ENCODE measurements at regions not wholly inside any gene's neighbourhood (a gene's known extent, or its start where the extent isn't known, plus 50 kb on each side); places are given as distances from the start of the nearest gene placed in this dataset.

- H3K4me3 ChIP-seq (ENCODE audit: low read length) = no peak overlapping the region
- TF ChIP-seq, protein P1, sequence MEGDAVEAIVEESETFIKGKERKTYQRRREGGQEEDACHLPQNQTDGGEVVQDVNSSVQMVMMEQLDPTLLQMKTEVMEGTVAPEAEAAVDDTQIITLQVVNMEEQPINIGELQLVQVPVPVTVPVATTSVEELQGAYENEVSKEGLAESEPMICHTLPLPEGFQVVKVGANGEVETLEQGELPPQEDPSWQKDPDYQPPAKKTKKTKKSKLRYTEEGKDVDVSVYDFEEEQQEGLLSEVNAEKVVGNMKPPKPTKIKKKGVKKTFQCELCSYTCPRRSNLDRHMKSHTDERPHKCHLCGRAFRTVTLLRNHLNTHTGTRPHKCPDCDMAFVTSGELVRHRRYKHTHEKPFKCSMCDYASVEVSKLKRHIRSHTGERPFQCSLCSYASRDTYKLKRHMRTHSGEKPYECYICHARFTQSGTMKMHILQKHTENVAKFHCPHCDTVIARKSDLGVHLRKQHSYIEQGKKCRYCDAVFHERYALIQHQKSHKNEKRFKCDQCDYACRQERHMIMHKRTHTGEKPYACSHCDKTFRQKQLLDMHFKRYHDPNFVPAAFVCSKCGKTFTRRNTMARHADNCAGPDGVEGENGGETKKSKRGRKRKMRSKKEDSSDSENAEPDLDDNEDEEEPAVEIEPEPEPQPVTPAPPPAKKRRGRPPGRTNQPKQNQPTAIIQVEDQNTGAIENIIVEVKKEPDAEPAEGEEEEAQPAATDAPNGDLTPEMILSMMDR (conservative IDR thresholded peaks at IDR 0.05; ENCODE audit: low read length) = no peak
- DNase-seq (ENCODE audit: low read depth) = no peak
These were observed 62.2 kb upstream of the CNOT6 start for GRCh38 chr5:180431932-180432331.

- H3K4me3 ChIP-seq (ENCODE audit: low read length) = no peak overlapping the region
- TF ChIP-seq, protein P1 (conservative IDR thresholded peaks at IDR 0.05; ENCODE audit: low read length) = no peak
- DNase-seq (ENCODE audit: low read depth) = no peak
These were observed 61.2 kb upstream of the CNOT6 start for GRCh38 chr5:180433032-180433422.

DNA sequence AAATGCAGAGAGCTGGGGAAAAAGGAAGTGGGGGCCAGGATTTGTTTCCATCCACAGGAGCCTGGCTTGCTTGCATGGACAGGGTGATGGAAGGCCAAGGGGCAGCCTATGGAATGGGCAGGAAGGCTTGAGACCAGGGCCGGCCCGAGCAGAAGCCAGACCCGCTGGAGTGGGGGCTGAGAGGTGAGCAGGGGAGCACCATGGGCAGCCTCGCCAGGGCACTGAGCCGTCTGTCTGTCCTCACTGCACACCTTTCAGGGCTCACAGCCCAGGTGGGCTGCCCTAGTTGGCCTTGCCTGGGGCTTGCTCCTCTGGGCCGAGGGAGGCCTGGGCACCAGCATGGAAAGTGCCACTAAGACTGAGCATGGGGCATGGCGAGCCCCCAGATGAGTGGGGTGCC is 58.6 kb upstream of the CNOT6 start:
- no peak overlapping the region for H3K4me3 ChIP-seq (ENCODE audit: low read length)
- TF ChIP-seq, protein P1 (conservative IDR thresholded peaks at IDR 0.05; ENCODE audit: low read length) = no peak
- no peak for DNase-seq (ENCODE audit: low read depth)

- H3K4me3 ChIP-seq (ENCODE audit: low read length) = no peak overlapping the region
- TF ChIP-seq, protein P1 (conservative IDR thresholded peaks at IDR 0.05; ENCODE audit: low read length) = no peak
- DNase-seq (ENCODE audit: low read depth) = no peak
These were observed 57.9 kb upstream of the CNOT6 start for GRCh38 chr5:180436275-180436674.

DNA sequence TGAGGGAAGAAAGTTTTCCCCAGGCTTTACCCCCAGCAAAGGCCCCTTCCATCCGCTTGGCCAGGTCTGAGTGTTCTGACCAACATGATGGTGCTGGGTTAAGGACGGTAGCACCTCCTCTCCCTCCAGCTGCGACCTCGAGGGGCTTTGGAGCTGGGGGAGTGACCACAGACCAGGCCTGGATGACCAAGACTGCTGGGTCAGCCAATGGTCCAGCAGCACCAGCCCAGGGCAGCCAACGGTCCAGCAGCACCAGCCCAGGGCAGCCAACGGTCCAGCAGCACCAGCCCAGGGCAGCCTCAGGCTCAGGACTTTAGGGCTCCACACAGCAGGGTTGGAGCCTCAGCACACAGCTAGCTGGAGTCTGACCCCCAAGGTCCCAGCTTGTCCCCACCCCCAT is 57.2 kb upstream of the CNOT6 start:
- no peak for DNase-seq (ENCODE audit: low read depth)
- TF ChIP-seq, protein P1 (conservative IDR thresholded peaks at IDR 0.05; ENCODE audit: low read length) = no peak

DNA sequence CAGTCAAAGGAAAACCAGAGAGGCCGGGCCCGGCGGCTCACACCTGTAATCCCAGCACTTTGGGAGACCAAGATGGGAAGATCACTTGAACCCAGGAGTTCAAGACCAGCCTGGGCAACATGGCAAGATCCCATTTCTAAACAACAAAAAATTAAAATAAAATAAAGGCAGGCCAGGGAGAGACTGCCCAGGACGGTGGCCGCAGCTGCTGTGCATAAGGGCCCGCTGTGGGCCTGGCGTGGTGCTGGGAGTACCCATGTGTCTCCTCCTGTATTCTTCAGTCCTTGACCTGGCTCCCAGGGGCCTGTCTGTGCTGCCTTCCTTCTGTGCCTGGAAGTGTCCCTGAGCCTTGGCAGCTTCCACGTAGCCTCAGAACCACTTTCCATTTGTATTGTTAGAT is 56.8 kb upstream of the CNOT6 start:
- TF ChIP-seq, protein P1 (conservative IDR thresholded peaks at IDR 0.05; ENCODE audit: low read length) = no peak
- no peak for DNase-seq (ENCODE audit: low read depth)
- H3K4me3 ChIP-seq (ENCODE audit: low read length) = no peak overlapping the region

More for the DNA sequence above, 57.2 kb upstream of the CNOT6 start:
- H3K4me3 ChIP-seq (ENCODE audit: low read length) = no peak overlapping the region

GRCh38 chr5:180438785-180439780 is 55.1 kb upstream of the CNOT6 start:
- no peak for DNase-seq (ENCODE audit: low read depth)

More at GRCh38 chr5:180438785-180439780, 55.1 kb upstream of the CNOT6 start:
- TF ChIP-seq, protein P1 (conservative IDR thresholded peaks at IDR 0.05; ENCODE audit: low read length) = no peak
- H3K4me3 ChIP-seq (ENCODE audit: low read length) = no peak overlapping the region

Measured in AG10803 (cell line).